ENCODE measurements at regions not wholly inside any gene's neighbourhood (a gene's known extent, or its start where the extent isn't known, plus 50 kb on each side); places are given as distances from the start of the nearest gene placed in this dataset.

DNA sequence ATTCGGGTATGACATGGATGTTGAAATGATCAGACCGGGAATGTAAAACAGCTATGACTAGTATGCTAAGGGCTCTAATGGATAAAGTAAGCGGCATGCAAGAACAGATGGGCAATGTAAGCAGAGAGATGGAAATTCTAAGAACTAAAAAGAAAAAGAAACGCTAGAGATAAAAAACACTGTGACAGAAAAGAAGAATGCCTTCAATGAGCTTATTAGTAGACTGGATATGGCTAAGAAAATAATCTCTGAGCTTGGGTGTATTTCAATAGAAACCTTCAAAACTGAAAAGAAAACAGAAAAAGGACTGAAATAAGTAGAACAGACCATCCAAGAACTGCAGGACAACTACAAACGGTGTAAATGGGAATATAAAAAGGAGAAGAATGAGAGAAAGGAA is 101.2 kb downstream of the HES1 start:
- no peak for DNase-seq (ENCODE audit: low read depth)
- Histone ChIP-seq H3K27me3 (replicated peaks; ENCODE audit: control insufficient read depth, insufficient read depth, low read length) (peaks cover 7% of the 10 kb centered on the region), H3K9ac (ENCODE audit: low read length) (no peak overlapping the region), H3K4me3 (ENCODE audit: low read length) (no peak overlapping the region), H3K9me3 (ENCODE audit: control insufficient read depth, low read length) (peaks cover 8% of the 10 kb centered on the region), H3K4me1 (ENCODE audit: control insufficient read depth, insufficient read depth, low read length) (no peaks in the 10 kb centered on the region), H3K36me3 (ENCODE audit: control insufficient read depth, insufficient read depth, low read length, severe bottlenecking) (no peaks in the 10 kb centered on the region)

DNA sequence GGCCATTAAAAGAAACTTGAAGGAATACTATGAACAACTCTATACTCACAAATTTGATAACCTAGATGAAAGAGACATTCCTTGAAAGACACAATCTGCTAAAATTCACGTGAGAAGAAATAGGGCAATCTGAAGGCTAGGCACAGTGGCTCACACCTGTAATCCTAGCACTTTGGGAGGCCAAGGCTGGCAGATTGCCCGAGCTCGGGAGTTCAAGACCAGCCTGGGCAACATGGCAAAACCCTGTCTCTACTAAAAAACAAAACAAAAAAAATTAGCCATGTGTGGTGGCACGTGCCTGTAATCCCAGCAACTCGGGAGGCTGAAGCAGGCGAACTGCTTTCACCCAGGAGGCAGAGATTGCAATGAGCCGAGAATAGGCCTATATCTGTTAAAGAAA is 104.8 kb downstream of the HES1 start:
- H3K36me3 ChIP-seq (ENCODE audit: control insufficient read depth, insufficient read depth, low read length, severe bottlenecking), result no peaks in the 10 kb centered on the region
- H3K4me3 ChIP-seq (ENCODE audit: low read length), result no peak overlapping the region
- peaks cover 8% of the 10 kb centered on the region for H3K9me3 ChIP-seq (ENCODE audit: control insufficient read depth, low read length)
- no peak overlapping the region for H3K9ac ChIP-seq (ENCODE audit: low read length)
- no peak for DNase-seq (ENCODE audit: low read depth)
- no peaks in the 10 kb centered on the region for H3K27me3 ChIP-seq (replicated peaks; ENCODE audit: control insufficient read depth, insufficient read depth, low read length)
- H3K4me1 ChIP-seq (ENCODE audit: control insufficient read depth, insufficient read depth, low read length), result peaks cover 1% of the 10 kb centered on the region

DNA sequence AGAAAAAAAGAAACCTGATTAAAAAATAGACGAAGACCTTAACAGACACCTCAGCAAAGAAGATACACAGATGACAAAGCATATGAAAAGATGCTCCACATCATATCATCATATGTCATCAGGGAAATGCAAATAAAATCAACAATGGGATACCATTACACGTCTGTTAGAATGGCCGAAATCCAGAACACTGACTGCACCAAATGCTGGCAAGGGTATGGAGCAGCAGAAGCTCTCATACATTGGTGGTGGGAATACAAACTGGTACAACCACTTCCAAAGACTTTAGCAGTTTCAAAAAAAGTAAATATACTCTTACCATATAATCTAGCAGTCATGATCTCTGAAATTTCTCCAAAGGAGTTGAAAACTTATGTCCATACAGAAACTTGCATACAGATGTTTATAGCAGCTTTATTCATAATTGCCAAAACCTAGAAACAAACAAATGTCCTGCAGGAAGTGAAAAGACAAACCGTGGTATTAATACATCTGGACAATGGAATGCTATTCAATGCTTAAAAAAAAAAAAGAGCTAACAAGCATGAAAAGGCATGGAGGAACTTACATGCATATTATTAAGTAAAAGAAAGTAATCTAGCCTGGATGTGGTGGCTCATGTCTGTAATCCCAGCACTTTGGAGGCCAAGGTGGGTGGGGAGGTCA is 107.4 kb downstream of the HES1 start:
- H3K9ac ChIP-seq (ENCODE audit: low read length), result no peak overlapping the region
- no peaks in the 10 kb centered on the region for H3K27me3 ChIP-seq (replicated peaks; ENCODE audit: control insufficient read depth, insufficient read depth, low read length)
- H3K4me1 ChIP-seq (ENCODE audit: control insufficient read depth, insufficient read depth, low read length), result peaks cover 11% of the 10 kb centered on the region
- no peaks in the 10 kb centered on the region for H3K36me3 ChIP-seq (ENCODE audit: control insufficient read depth, insufficient read depth, low read length, severe bottlenecking)
- H3K9me3 ChIP-seq (ENCODE audit: control insufficient read depth, low read length), result no peaks in the 10 kb centered on the region
- no peak for DNase-seq (ENCODE audit: low read depth)
- no peak overlapping the region for H3K4me3 ChIP-seq (ENCODE audit: low read length)

DNA sequence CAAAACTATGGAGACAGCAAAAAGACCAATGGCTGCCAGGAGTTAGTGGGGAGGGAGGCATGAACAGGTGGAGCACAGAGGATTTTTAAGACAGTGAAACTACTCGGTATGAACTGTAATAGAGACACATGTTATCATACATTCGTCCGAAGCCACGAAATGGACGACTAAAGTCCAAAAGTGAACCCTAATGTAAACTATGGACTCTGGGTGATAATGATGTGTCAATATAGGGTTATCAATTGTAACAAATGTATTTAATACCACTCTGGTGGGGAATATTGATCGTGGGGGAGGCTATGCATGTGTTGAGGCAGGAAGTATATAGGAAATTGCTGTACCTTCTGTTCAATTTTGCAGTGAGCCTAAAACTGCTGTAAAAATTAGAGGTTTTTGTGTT is 107.0 kb downstream of the CPN2 start:
- no peaks in the 10 kb centered on the region for H3K36me3 ChIP-seq (ENCODE audit: control insufficient read depth, insufficient read depth, low read length, severe bottlenecking)
- DNase-seq (ENCODE audit: low read depth), result no peak
- peaks cover 11% of the 10 kb centered on the region for H3K4me1 ChIP-seq (ENCODE audit: control insufficient read depth, insufficient read depth, low read length)
- H3K4me3 ChIP-seq (ENCODE audit: low read length), result no peak overlapping the region
- no peaks in the 10 kb centered on the region for H3K9me3 ChIP-seq (ENCODE audit: control insufficient read depth, low read length)
- H3K27me3 ChIP-seq (replicated peaks; ENCODE audit: control insufficient read depth, insufficient read depth, low read length), result no peaks in the 10 kb centered on the region
- no peak overlapping the region for H3K9ac ChIP-seq (ENCODE audit: low read length)

DNA sequence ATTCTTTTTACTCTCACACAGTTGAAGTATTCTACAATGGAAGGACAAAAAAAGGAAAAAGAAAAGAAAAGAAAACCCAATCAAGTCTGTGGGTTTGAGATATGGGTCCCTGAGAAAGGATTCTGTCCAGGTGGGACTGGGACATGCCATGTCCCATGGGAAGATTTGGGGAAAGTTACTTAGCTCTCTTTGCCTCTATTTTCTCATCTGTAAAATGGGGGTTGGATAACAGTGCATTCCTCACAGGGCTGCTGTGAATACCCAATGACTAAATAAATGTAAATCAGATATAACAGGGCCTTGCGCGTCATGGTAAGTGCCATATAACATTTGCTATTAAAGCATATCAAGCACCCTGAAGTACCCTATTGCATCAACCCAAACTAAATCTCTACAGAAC is 105.7 kb downstream of the CPN2 start:
- H3K9ac ChIP-seq (ENCODE audit: low read length), result no peak overlapping the region
- H3K4me3 ChIP-seq (ENCODE audit: low read length), result no peak overlapping the region
- H3K36me3 ChIP-seq (ENCODE audit: control insufficient read depth, insufficient read depth, low read length, severe bottlenecking), result no peaks in the 10 kb centered on the region
- peaks cover 17% of the 10 kb centered on the region for H3K4me1 ChIP-seq (ENCODE audit: control insufficient read depth, insufficient read depth, low read length)
- no peak for DNase-seq (ENCODE audit: low read depth)
- no peaks in the 10 kb centered on the region for H3K9me3 ChIP-seq (ENCODE audit: control insufficient read depth, low read length)
- no peaks in the 10 kb centered on the region for H3K27me3 ChIP-seq (replicated peaks; ENCODE audit: control insufficient read depth, insufficient read depth, low read length)

DNA sequence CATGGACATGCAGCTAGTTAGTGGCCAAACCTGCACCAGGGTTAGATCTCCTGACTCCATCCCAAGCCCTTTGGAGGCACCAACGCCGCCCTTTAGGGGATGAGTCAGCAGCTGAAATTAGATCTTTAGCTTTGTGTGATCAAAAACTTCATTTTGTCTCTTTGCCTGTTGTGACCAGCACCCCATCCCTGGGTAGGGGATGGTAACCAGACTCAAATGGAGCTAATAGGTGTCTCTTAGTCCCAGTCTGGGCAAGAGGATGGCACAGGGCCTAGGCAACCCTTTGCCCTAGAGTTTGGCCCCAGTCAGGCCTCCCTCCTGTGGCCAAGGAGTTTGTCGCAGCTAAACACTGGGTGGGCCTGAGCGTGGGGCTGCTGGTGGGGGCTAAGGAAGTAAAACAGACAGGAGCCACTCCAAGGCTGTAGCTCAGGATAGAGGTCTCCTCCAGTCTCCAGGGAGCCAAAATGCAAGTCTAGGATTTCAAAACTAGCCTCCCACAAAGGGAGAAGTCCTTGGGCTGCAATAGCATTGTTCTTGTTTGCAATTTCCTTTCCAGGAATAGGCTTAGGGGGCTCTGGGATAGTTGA is 105.1 kb downstream of the CPN2 start:
- Histone ChIP-seq H3K27me3 (replicated peaks; ENCODE audit: control insufficient read depth, insufficient read depth, low read length) (peaks cover 3% of the 10 kb centered on the region), H3K9ac (ENCODE audit: low read length) (no peak overlapping the region), H3K4me3 (ENCODE audit: low read length) (no peak overlapping the region), H3K4me1 (ENCODE audit: control insufficient read depth, insufficient read depth, low read length) (peaks cover 23% of the 10 kb centered on the region), H3K36me3 (ENCODE audit: control insufficient read depth, insufficient read depth, low read length, severe bottlenecking) (no peaks in the 10 kb centered on the region), H3K9me3 (ENCODE audit: control insufficient read depth, low read length) (no peaks in the 10 kb centered on the region)
- no peak for DNase-seq (ENCODE audit: low read depth)

DNA sequence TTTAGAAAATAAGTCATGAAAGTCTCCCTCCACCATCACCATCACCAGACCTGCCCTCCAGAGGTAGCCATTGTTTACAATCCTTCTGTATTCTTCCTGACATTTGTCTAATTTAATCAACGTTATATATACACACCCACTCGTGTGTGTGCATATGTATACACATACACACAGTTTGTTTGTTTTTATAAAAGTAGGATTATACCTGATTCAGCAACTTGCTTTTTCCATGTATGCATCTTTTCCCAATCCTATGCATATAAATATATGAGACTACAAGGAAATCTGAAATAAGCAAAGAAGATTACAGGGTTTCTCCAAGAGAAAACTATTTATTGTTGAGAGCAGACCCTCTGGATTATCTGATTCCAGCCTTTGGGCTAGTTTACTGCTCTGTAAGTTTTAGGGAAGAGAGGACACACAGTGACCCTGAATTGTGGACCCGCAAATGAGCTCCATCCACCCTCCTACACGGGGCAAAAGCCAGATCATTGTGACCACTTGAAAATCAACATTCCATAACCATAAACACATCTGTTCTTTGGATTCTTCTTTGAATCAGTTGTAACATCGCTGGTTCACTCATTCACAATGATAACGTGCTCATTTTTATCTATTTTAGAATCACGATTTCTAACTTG is 104.3 kb downstream of the CPN2 start:
- H3K9ac ChIP-seq (ENCODE audit: low read length), result no peak overlapping the region
- no peaks in the 10 kb centered on the region for H3K9me3 ChIP-seq (ENCODE audit: control insufficient read depth, low read length)
- H3K4me3 ChIP-seq (ENCODE audit: low read length), result no peak overlapping the region
- DNase-seq (ENCODE audit: low read depth), result no peak
- H3K36me3 ChIP-seq (ENCODE audit: control insufficient read depth, insufficient read depth, low read length, severe bottlenecking), result no peaks in the 10 kb centered on the region
- peaks cover 8% of the 10 kb centered on the region for H3K27me3 ChIP-seq (replicated peaks; ENCODE audit: control insufficient read depth, insufficient read depth, low read length)
- H3K4me1 ChIP-seq (ENCODE audit: control insufficient read depth, insufficient read depth, low read length), result peaks cover 24% of the 10 kb centered on the region

DNA sequence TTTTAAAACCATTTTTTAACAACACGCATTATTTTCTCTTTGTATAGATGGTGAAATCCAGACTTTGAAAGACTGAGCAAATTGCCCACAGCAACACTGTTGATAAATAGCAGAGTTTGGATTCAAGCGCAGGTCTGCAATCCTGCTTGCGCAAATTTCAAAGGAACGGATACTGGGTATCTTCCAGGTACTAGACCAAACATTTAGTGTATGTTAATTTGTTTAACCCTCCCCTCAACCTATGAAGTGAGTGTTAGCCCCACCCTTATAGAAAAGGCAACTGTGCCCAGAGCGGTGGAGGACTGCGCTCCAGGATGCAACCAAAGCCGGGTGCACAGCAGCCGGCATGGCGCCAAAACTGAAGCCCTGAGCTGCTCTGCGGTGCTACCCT is 103.8 kb downstream of the CPN2 start:
- no peak overlapping the region for H3K9ac ChIP-seq (ENCODE audit: low read length)
- H3K27me3 ChIP-seq (replicated peaks; ENCODE audit: control insufficient read depth, insufficient read depth, low read length), result peaks cover 13% of the 10 kb centered on the region
- H3K4me1 ChIP-seq (ENCODE audit: control insufficient read depth, insufficient read depth, low read length), result peaks cover 24% of the 10 kb centered on the region
- DNase-seq (ENCODE audit: low read depth), result no peak
- no peaks in the 10 kb centered on the region for H3K9me3 ChIP-seq (ENCODE audit: control insufficient read depth, low read length)
- H3K4me3 ChIP-seq (ENCODE audit: low read length), result no peak overlapping the region
- H3K36me3 ChIP-seq (ENCODE audit: control insufficient read depth, insufficient read depth, low read length, severe bottlenecking), result no peaks in the 10 kb centered on the region

DNA sequence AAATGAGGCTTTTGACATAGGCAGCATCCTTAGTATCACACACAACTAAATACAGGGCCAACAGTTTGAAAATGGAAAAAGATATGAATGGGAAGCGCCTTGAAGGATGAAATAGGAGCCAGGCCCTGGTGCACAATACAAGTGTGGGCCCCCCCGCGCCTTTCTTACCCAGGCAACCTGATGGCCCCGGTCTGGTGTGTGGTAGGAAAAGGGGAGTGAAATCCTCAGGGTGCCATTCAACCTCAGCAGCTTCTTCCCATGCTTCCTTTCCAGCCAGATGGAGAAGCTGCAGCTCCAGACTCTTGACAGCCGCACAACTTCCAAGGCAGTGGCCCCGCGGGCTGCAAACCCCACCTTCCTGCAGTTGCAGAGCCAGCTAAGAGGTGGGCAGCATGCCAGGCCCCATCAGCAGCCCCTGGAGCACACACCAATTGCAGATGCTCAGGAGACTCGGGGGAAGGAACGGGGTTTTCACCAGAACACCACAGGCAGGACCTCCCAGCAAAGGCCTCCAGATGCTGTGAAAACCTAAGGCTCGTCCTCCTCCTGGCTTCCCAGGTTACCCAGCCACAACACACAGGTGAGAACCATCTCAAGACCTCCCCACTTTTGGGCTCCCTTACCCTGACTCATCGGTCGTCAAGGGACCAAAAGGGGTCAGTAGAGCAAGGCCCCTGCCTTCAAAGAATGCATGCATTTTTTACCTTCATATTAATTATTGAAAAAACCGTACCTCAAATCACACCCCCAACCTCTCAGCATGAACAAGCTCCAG is 101.6 kb downstream of the CPN2 start:
- Histone ChIP-seq H3K27me3 (replicated peaks; ENCODE audit: control insufficient read depth, insufficient read depth, low read length) (peaks cover 22% of the 10 kb centered on the region), H3K4me3 (ENCODE audit: low read length) (no peak overlapping the region), H3K36me3 (ENCODE audit: control insufficient read depth, insufficient read depth, low read length, severe bottlenecking) (no peaks in the 10 kb centered on the region), H3K4me1 (ENCODE audit: control insufficient read depth, insufficient read depth, low read length) (peaks cover 24% of the 10 kb centered on the region), H3K9me3 (ENCODE audit: control insufficient read depth, low read length) (no peaks in the 10 kb centered on the region), H3K9ac (ENCODE audit: low read length) (no peak overlapping the region)
- DNase-seq (ENCODE audit: low read depth), result no peak

DNA sequence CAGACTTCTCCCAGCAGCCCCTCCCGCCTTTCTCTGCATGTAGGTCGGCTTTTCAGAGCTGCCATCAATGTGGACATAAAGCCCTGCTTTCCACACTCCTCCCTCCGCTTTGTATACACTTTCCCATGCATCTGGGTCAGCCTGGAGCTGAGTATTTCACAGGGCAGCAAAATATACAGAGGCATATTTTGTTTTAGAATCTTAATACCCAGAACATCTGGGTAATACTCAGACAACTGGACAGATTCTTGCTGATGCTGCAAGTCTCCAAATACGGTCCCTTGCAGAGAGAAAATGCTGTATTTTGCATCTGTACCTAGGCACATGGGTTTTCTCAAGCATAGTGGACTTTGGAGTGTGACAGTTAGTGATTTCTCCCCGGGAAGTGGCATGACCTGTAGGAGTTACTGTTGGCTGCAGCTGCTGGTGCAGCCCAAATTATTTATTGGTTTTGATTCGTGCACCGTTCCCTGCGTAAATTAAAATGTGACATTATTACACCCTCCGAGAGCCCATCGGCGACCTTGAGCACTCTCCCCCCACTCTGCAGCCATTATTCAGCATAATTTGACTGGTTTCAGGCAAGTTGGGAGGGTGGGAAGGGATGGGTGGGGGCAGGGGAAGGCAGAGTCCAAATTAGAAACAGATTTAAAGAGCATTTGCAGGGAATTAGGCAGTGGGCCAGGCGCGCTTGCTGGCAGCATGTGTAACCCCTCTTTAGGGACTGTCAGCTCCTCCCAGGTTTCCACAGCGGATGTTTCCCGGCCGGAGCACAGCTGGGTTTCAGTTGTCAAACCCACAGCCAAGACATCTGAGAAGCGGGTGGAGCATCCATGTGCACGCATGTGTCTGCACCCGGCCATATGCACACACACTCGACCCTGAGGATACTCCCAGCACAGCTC is 100.8 kb downstream of the CPN2 start:
- DNase-seq (ENCODE audit: low read depth), result peak; percentile 85
- Histone ChIP-seq H3K9ac (ENCODE audit: low read length) (no peak overlapping the region), H3K27me3 (replicated peaks; ENCODE audit: control insufficient read depth, insufficient read depth, low read length) (peaks cover 26% of the 10 kb centered on the region)

More for the DNA sequence above, 100.8 kb downstream of the CPN2 start:
- Histone ChIP-seq H3K4me1 (ENCODE audit: control insufficient read depth, insufficient read depth, low read length) (peaks cover 24% of the 10 kb centered on the region), H3K4me3 (ENCODE audit: low read length) (peak overlapping the region; percentile 26), H3K36me3 (ENCODE audit: control insufficient read depth, insufficient read depth, low read length, severe bottlenecking) (no peaks in the 10 kb centered on the region), H3K9me3 (ENCODE audit: control insufficient read depth, low read length) (no peaks in the 10 kb centered on the region)

Data from adipocyte (in vitro differentiated cells).